IPS-NIHi11 (cell line): ENCODE measurements at regions not wholly inside any gene's neighbourhood (a gene's known extent, or its start where the extent isn't known, plus 50 kb on each side); places are given as distances from the start of the nearest gene placed in this dataset.

Experiments
- DNase-seq: peaks from one replicate; pipeline ENCODE4 v3.0.0; 2012; ENCODE audit warnings: mixed read lengths, low spot score

GRCh38 chr9:119487118-119487827 lies 118.0 kb upstream of the BRINP1 start:
- no peak for DNase-seq

- DNase-seq, result no peak
Observed at GRCh38 chr9:119483153-119483552, 113.9 kb upstream of the BRINP1 start.

- DNase-seq, result no peak
Observed at GRCh38 chr9:119477197-119477596, 108.0 kb upstream of the BRINP1 start.

GRCh38 chr9:119458068-119458467 lies 88.8 kb upstream of the BRINP1 start:
- no peak for DNase-seq

- no peak for DNase-seq
Observed at GRCh38 chr9:119453980-119454379, 84.7 kb upstream of the BRINP1 start.

GRCh38 chr9:119453490-119453911 lies 84.3 kb upstream of the BRINP1 start:
- no peak for DNase-seq

GRCh38 chr9:119451426-119451825 lies 82.2 kb upstream of the BRINP1 start:
- no peak for DNase-seq

- DNase-seq, result no peak
Observed at GRCh38 chr9:119443179-119443578, 73.9 kb upstream of the BRINP1 start.

- DNase-seq, result no peak
Observed at GRCh38 chr9:119441832-119442231, 72.6 kb upstream of the BRINP1 start.

- DNase-seq, result peak; percentile 41
Observed at GRCh38 chr9:119441338-119441737, 72.1 kb upstream of the BRINP1 start.

- no peak for DNase-seq
Observed at GRCh38 chr9:119436261-119436660, 67.0 kb upstream of the BRINP1 start.

GRCh38 chr9:119435076-119435475 lies 65.8 kb upstream of the BRINP1 start:
- no peak for DNase-seq

GRCh38 chr9:119432428-119432827 lies 63.2 kb upstream of the BRINP1 start:
- no peak for DNase-seq

GRCh38 chr9:119429302-119429701 lies 60.1 kb upstream of the BRINP1 start:
- DNase-seq, result no peak

GRCh38 chr9:119420231-119420630 lies 51.0 kb upstream of the BRINP1 start:
- no peak for DNase-seq
